NOMO-1 treated with dmso at 0.1 percent for 144 hours (cell line): ENCODE measurements at regions not wholly inside any gene's neighbourhood (a gene's known extent, or its start where the extent isn't known, plus 50 kb on each side); places are given as distances from the start of the nearest gene placed in this dataset.
"Not testable (repeated sequence)": the region's sequence is repeated elsewhere in the genome, so short reads cannot be mapped to it uniquely, and the experiment has no call there.

ENCODE experiments used
- DNase-seq: peaks from one replicate; lab custom pipeline; 2025; ENCODE audit not compliant: unreplicated experiment; lab: John Stamatoyannopoulos, UW

GRCh38 chr14:27338012-27338411 is 740.2 kb upstream of the NOVA1 start:
- DNase-seq: no peak

- DNase-seq: not testable (repeated sequence)
These were observed 765.2 kb upstream of the NOVA1 start for GRCh38 chr14:27363036-27363435.

GRCh38 chr14:27366596-27366995 is 768.8 kb upstream of the NOVA1 start:
- DNase-seq: no peak

GRCh38 chr14:27367345-27367744 is 769.5 kb upstream of the NOVA1 start:
- DNase-seq: no peak

- DNase-seq: no peak
These were observed 772.2 kb upstream of the NOVA1 start for GRCh38 chr14:27370074-27370473.

GRCh38 chr14:27370775-27371174 is 772.9 kb upstream of the NOVA1 start:
- no peak for DNase-seq

GRCh38 chr14:27371209-27371608 is 773.4 kb upstream of the NOVA1 start:
- DNase-seq: no peak

GRCh38 chr14:27371868-27372267 is 774.0 kb upstream of the NOVA1 start:
- no peak for DNase-seq

- DNase-seq: no peak
These were observed 774.9 kb upstream of the NOVA1 start for GRCh38 chr14:27372771-27373170.

- no peak for DNase-seq
These were observed 786.3 kb upstream of the NOVA1 start for GRCh38 chr14:27384124-27384523.

- no peak for DNase-seq
These were observed 788.6 kb upstream of the NOVA1 start for GRCh38 chr14:27386391-27386790.

GRCh38 chr14:27387463-27387862 is 789.6 kb upstream of the NOVA1 start:
- DNase-seq: no peak

GRCh38 chr14:27389402-27389801 is 791.6 kb upstream of the NOVA1 start:
- no peak for DNase-seq

GRCh38 chr14:27390155-27390554 is 792.3 kb upstream of the NOVA1 start:
- DNase-seq: no peak

GRCh38 chr14:27391331-27391730 is 793.5 kb upstream of the NOVA1 start:
- DNase-seq: no peak

- DNase-seq: no peak
These were observed 794.3 kb upstream of the NOVA1 start for GRCh38 chr14:27392153-27392552.

- no peak for DNase-seq
These were observed 812.1 kb upstream of the NOVA1 start for GRCh38 chr14:27409944-27410343.

GRCh38 chr14:27410981-27411380 is 813.1 kb upstream of the NOVA1 start:
- DNase-seq: no peak

GRCh38 chr14:27427796-27428195 is 830.0 kb upstream of the NOVA1 start:
- DNase-seq: no peak

- DNase-seq: no peak
These were observed 838.3 kb upstream of the NOVA1 start for GRCh38 chr14:27435923-27436670.

- no peak for DNase-seq
These were observed 886.8 kb upstream of the NOVA1 start for GRCh38 chr14:27484633-27485032.

- DNase-seq: no peak
These were observed 887.4 kb upstream of the NOVA1 start for GRCh38 chr14:27485193-27485592.

GRCh38 chr14:27506272-27506671 is 908.4 kb upstream of the NOVA1 start:
- no peak for DNase-seq
